GM18873 (cell line): ENCODE measurements at regions not wholly inside any gene's neighbourhood (a gene's known extent, or its start where the extent isn't known, plus 50 kb on each side); places are given as distances from the start of the nearest gene placed in this dataset.

Experiments used
- ATAC-seq: cut with Tn5 transposase; IDR thresholded peaks from one replicate; pipeline ENCODE4 v1.9.1; 2021; ENCODE audit warnings: mild to moderate bottlenecking, moderate library complexity, moderate number of reproducible peaks; ENCODE audit not compliant: unreplicated experiment, low FRiP score

DNA sequence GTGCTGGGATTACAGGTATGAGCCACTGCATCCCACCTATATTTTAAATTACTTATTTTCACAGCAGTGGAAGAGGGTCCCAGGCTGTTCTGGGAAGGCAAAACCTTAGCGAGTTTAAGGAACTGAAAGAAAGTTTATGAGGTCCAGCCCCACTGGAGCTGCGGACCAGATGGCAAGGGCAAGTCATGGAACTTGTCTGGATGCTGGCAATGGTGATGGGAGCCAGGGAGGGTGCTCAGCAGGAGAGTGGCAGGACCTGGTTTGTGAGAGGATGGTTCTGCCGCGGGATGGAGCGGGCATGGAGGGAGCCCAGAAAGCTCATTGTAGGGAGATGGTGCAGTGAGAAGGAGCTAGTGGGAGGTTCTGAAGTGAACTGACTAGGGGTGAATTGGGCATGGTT, 50.6 kb upstream of the SLC45A1 start:
- ATAC-seq = no peak

DNA sequence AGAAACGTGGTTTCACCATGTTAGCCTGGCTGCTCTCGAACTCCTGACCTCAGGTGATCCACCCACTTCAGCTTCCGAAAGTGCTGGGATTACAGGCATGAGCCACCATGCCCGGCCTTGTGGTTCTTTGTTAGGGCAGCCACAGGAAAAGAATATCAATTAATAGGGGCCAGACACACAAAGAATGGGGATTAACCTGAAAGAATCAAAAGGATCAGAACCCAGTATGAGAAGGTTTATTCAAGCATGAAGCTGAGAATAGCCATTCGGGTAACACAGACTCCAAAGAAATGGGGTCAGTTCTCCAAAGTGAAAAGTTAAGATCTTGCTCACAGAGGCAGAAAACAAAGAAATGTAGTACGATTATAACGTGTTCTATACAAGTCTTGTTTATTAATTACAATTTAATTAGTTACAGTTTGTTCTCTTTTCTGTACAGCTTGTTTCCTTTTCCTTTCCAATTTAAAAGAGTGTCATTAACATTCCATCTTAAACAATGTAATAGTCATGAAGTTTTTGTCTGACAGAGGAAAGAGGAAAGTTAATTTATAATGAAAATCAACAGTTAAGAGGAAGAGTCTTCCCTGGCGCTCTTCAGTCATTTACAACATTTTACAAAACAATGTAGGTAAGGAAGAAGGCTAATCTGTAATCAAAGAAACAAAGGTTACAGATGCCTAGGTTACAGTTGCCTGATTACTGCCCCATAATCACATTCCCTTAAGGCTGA, 51.3 kb upstream of the SLC45A1 start:
- no peak for ATAC-seq

DNA sequence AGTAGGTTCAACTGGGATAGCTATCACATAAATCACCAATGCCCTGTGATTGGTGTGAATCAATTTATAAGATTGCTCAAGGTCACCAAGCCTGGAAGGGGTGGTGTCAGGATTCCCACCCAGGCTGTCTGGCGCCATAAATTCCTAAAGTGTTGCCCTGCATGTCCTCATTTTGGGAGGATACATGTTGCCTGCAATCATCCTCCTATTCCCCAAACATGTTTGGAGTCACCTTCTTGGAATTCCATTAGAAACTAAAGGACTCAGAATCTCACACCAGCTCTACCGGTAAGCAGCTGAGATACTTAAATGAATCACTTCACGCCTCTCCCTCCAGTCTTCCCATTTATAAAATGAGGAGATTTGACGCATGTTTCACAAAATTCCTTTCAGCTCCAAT, 54.1 kb upstream of the SLC45A1 start:
- ATAC-seq = no peak

DNA sequence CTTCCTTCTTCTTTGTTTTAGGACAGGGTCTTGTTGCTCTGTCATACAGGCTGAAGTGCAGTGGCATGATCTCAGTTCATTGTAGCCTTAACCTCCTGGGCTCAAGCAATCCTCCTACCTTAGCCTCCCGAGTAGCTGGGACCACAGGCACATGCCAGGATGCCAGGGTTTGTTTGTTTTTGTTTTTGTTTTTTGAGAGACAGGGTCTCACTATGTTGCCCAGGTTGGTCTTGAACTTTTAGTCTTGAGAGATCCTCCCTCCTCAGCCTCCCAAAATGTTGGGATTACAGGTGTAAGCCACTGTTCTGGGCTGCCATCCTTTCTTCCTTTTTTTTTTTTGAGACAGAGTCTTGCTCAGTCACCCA, 56.5 kb upstream of the SLC45A1 start:
- ATAC-seq = no peak

DNA sequence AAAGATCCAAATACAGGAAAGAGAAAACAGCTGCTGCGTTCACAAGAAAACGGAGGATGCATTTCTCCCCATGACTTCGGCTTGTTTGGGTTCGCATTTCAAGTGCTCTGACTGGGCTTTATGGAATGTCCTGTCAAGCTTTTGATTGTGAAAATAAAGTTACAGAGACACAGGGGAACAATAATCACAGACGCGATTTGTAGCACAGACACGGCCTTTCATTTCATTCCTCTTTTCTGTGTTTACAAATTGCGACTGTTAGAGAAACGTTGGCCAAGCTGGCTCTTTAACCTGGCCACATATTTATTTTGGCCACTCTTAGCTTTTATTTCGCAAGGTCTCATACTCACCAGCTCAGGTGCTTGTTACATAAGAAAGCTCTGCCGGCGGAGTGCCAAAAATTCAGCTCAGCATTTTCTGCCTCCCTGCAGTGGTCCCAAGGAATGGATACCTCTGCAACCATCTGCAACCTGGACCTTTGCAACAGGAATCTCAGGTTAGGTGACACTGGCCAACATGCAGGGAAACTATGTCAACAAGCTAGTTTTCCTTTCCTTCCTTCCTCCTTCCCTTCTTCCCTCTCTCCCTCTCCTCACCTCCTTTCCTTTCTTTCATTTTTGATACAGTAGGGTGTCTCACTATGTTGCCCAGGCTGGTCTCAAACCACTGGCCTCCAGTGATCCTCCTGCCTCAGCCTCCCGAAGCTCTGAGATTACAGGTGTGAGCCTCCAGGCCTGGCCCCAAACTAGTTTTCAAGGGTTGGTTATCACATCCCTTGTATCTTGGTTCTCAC, 58.2 kb upstream of the SLC45A1 start:
- ATAC-seq = no peak

DNA sequence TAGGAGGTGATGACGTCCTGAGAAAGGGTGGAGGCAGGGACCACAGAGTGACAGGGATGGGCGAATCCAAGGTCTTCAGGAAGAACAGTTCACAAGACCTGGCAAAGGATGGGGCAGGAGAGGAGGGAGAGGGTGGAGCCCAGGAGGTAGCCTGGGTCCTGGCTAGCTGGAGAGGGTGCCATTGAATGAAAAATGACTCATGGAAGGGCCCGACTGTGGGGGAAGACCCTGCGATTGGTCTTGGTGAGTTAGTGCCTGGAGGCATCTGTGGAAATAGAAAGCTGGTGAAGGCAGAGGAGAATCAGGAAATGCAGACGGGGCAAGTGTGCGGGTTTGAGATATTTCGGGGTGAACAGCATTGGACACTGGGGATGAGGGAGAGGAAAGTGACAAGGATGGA, 60.3 kb upstream of the SLC45A1 start:
- ATAC-seq = no peak

DNA sequence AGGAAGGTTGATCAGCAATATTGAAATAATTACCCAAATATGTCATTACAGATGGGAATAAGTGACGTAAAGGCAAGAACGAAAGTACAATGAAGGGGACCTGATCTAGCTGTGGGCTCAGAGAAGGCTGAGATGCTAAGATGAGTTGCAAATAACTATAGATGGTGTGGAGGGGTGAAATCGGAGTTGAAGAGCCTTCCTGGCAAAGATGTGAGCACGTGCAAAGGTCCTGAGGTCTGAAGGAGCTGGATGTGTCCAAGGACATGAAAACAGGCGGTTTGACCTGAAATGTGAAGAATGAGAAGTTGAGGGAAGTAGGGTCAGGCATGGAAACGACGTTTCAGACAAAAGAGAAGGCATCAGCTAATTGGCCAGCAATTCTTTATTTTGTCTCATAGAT, 61.6 kb upstream of the SLC45A1 start:
- ATAC-seq = no peak

DNA sequence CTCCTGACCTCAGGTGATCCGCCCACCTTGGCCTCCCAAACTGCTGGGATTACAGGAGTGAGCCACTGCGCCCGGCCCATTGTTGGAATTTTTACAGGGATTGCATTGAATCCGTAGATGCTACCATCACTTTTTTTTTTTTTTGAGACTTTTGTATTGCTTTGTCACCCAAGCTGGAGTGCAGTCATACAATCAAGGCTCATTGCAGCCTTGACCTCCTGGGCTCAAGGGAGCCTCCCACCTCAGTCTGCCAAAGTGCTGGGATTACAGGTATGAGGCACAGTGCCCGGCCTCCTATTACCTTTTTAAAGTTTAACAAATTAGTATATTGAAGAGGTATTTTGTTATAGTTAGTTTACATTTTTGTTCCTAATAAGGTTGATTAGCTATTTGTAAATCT, 62.2 kb upstream of the SLC45A1 start:
- ATAC-seq = no peak

DNA sequence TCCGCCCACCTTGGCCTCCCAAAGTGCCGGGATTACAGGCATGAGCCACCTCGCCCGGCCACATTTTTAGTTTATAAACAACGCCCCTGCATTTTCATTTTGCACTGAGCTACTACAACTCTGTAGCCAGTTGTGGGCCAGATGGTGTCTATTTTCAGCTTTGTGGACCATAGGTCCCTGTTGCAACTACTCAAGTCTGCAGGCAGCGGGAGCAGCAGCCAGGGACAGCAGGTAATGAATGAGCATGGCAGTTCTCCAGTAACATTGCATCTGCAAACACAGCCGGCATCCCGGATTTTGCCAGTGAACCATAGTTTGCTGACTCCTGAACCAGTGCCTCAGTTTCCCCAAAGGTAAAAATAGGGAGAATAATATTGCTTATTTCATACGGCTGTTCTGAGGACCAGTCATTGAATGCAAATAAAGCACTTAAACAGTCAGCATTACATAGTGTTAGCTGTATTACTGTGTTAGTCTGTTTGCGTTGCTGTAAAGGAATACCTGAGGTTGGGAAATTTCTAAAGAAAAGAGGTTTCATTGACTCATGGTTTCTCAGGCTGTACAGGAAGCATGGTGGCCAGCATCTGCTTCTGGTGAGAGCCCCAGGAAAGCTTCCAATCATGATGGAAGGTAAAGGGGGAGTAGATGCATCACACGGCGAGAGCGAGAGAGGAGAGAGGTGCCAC, 65.5 kb upstream of the SLC45A1 start:
- ATAC-seq = no peak

DNA sequence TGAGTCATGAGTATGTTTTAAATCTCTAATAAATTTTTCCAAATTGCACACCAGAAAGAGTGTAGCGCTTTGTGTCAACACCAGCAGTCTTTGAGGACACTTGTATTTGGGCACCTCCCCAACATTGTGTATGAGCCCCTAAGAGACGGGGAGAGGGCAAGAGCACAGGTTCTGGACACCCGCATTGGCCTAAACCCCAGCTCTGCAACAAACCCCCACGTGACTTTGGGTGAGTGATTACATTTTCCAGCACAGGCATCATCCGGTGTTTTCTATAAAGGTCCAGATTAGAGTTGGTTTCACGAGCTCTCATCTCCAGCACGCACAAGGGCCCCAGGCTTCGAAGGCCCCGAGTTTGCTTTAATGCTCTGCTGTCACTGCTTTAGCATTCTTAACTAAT, 66.3 kb upstream of the SLC45A1 start:
- no peak for ATAC-seq

DNA sequence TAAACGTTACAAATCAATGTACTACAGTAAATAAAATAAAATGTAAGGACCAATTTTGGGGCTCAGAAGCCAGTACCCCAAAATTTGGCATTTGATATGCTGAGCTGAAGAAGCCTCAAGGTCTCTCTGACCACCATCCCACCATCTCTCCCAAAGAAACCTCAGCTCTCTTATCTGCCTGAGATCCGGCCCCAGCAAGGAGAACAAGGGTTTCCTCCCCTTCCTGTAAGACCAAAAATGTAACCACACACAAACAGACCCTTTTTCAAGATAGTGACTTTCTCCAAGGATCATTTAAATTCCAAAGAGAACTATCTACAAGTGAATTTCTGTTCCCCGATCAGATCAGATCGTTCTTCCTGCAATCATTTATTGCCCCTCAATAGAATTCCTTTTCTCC, 68.1 kb upstream of the SLC45A1 start:
- no peak for ATAC-seq

DNA sequence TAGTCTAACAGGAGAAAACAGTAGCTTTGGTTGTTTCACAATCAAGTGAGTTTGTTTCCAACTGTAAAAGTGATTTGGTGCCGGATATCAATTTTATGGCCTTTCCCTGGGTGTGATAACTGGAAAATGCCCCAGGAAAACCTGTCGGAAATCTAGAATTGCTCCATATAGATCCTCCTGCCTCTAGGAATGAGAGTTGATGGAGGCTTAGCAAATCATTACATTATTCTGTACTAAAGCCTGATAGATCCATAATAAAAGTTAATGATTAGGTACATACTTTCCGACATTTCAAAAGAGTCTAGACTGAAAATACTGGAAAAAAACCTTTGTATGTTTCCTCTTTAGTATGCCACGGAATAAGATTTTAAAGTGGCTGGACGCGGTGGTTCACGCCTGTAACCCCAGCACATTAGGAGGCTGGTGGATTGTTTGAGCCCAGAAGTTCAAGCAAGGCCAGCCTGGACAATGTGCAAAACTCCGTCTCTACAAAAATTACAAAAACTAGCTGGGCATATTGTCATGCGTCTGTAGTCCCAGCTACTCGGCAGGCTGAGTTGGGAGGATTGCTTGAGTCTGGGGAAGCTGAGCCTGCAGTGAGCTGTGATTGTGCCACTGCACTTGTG, 70.0 kb upstream of the SLC45A1 start:
- ATAC-seq = no peak

DNA sequence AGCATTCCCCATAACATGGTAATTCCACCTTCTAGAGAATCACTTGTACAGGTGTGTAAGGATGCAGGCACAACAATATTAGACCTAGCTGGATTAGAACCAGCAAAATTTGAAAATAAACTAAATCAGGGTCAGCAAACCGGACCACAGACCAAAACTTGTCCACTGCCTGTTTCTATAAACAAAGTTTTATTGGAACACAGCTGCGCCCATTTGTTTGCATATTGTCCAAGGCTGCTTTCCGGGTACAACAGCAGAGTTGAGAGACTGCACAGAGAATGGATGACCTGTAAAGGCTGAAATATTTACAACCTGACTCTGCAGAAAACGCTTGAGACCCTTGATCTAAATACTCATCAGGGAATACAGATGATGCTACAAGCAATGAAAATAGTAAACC, 73.6 kb upstream of the SLC45A1 start:
- ATAC-seq = no peak

DNA sequence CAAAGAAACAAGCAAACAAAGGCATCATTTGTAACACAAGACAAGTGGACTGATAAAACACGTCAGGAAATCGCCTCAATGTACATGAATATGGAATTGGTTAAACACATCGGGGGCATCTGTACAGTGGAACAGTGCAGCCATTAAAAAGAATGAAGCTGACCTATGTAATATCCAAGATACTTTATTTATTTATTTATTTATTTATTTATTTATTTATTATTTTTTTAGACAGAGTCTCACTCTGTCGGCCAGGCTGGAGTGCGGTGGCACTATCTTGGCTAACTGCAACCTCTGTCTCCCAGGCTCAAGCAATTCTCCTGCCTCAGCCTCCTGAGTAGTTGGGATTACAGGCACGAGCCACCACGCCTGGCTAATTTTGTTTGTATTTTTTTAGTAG, 75.4 kb upstream of the SLC45A1 start:
- no peak for ATAC-seq

DNA sequence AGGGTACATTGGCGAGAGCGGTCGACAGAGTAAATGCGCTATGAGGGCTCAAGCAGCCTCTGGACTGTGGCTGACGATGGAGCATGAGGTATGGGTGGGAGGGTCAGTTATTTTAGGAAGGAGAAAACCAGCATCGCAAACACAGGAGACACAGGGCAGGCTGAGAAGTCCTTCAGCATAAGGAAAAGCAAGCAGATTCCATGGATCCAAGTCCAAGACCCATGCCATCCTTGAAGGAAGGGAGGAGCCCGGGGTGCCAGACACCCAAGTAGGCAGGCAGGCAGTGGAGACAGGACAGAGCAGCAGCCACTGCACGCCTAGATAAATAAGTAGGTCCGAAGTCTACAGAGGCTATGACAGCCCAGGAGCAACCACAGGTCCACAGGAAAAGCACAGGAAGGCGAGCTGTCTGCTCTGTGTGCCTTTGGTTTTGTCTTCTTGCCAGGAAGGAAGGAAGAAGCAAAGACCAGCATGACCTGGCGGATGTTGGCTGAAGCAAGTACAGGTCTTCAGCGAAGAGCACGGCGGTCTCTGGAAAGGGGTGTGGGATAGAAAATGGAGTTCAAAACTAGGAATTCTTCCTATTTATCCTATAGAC, 76.4 kb upstream of the SLC45A1 start:
- no peak for ATAC-seq

DNA sequence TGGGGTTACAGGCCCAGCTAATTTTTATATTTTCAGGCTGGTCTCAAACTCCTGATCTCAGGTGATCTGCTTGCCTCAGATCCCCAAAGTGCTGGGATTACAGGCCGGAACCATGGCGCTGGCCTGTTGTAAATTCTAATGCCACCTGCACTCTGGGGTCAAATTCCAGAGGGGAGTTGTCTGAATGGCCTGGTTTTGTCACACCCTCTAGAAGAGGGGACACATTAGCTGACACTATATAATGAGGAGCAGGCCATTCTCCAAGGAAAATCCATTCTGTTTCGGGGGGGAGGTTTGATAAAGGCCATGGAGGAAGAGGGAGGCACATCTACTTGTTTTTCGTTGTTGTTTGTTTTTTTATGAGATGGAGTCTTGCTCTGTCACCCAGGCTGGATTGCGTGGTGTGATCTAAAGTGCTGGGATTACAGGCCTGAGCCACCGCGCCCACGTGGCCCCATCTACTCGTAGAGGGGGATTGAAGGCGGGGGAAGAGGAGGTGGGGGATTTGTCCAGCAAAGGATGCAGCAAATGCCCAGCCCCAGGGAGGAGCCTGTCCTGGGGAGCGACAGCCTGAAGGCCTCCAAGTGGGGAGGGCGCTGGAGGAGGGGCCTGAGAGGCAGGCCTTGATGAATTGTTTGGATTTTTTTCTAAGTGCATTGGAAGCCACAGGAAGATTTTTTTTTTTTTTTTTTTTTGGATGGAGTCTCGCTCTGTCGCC, 78.4 kb upstream of the SLC45A1 start:
- no peak for ATAC-seq

DNA sequence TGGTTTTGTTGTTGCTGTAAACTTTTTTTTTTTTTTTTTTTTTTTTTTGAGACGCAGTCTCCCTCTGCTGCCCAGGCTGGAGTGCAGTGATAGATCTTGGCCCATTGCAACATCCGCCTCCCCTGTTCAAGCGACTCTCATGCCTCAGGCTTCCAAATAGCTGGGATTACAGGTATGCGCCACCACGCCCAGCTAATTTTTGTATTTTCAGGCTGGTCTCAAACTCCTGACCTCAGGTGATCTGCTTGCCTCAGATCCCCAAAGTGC, 78.9 kb upstream of the SLC45A1 start:
- ATAC-seq = no peak

DNA sequence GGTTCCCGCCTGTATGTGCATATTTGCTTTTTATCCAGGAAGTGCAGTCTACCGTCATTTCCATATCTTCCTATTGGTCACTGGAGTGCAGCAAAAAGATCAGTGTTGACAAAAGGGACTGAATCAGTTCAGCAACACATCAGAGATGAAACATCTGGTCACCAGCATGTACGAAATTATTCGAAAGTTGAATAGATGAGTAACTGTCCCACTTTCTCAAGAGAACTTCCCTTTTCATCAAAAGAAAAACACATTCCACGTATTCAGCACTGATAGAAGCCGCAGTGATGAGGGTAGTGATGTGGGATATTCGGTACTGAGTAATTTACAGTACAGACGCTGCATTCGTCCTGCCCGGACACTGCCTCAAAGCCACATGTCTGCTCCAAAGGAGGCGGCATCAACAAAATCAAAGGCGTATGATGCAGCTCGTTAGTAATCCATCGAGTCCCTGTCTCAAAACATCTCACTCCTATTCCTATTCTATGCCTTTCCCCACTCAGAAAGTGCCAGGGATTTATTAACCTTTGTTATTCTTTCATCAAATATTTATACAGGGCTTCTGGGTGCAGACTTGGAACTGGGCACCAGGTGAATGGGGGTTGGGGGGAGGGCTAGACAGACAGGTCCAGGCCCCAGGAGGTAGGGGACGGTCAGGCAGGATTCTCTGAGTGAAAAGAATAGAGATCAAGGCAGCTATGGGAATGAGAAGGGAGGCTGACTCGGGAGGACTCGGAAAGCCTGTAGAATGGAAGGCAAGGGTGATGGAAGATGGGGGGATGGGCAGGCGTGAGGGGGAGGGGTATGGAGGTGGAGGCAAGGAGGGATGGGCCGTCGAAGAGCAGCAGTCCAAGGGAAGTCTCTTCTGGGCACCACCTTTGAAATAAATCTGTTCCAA, 79.5 kb upstream of the SLC45A1 start:
- no peak for ATAC-seq

DNA sequence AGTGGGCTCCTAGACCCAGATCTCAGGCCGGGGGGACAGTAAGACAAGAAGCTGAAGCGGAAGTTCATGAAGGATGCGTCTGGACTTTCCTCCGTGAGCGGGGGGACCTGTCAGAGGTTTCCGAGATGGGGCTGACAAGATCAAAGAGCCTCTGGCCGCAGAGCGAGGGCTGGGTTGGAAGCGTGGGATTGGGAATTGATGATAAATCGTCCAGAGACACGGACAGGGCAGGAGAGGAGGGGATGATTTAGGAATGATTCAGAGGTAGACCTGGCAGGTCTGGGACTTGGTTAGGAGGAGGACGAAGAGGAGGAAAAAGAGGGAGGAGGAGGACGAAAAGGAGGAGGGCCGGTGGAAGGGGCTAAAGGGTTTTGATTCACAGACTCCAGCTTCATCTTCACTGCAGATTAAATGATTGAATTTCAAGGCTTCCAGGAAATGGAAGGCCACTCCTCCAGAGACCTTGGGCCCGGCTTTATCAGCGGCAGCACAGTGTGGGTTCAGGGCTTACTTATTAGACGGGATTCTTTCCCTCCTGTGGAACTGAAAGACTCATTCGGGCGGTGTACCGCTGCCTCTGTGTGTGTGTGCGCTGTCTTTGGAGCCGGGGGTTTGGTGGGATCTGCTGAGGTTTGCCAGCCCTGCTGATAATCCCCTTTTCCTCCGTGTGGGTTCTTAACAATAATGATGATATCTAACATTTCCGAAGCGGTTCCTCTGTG, 85.7 kb upstream of the SLC45A1 start:
- ATAC-seq = no peak
